ENCODE measurements at regions not wholly inside any gene's neighbourhood (a gene's known extent, or its start where the extent isn't known, plus 50 kb on each side); places are given as distances from the start of the nearest gene placed in this dataset.

DNA sequence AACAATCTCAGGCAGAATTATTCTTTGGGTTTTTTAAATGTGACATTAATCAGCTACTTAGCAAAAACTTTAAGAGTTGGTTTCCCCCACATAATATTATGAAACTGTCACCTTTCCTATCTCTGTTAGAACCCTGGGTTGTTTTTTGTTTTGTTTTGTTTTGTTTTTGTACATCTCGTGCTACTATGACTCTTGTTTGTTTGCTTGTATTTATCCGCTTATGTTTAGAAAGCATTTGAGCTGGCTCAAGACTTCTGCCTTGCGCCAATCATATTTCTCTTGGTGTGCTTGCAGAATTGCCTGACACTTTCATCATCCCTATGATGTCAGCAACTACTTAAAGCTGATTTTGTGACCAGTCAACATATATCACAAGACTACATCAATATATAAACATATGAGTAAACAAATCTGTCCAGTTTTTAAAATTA lies 116.9 kb downstream of the DCLK3 start:
- TF ChIP-seq ZNF70 (CRISPR knock-in tag; IDR thresholded peaks at IDR 0.05) (no peak), RARB (CRISPR knock-in tag; IDR thresholded peaks at IDR 0.05) (no peak), ARNTL (CRISPR knock-in tag; IDR thresholded peaks at IDR 0.05; ENCODE audit: borderline replicate concordance, low read depth) (no peak), CSDC2 (CRISPR knock-in tag; IDR thresholded peaks at IDR 0.05) (no peak), TCF4 (CRISPR knock-in tag; IDR thresholded peaks at IDR 0.05; ENCODE audit: borderline replicate concordance) (no peak), OSR1 (CRISPR knock-in tag; IDR thresholded peaks at IDR 0.05) (no peak), PPARA (CRISPR knock-in tag; IDR thresholded peaks at IDR 0.05; ENCODE audit: borderline replicate concordance) (no peak), CREB5 (CRISPR knock-in tag; IDR thresholded peaks at IDR 0.05; ENCODE audit: low read depth) (no peak), GLIS3 (CRISPR knock-in tag; IDR thresholded peaks at IDR 0.05) (no peak), PATZ1 (CRISPR knock-in tag; IDR thresholded peaks at IDR 0.05; ENCODE audit: borderline replicate concordance) (no peak), ZFP3 (CRISPR knock-in tag; IDR thresholded peaks at IDR 0.05) (no peak)

Measured in SK-N-SH treated with all-trans-retinoic acid at 6 μM for 48 hours (cell line).